MCF 10A (cell line): ENCODE measurements at regions not wholly inside any gene's neighbourhood (a gene's known extent, or its start where the extent isn't known, plus 50 kb on each side); places are given as distances from the start of the nearest gene placed in this dataset.

ENCODE experiments used
- BruUV-seq: library from RNA; stranded (reverse); fragments of 400-500 nt; replicated peaks from 2 replicates; lab custom pipeline; 2021; lab: Mats Ljungman, UMichigan
- CTCF ChIA-PET: fragments of 300-600 bp; sonication (Branson Sonifier 250); formaldehyde crosslinking; extraction: SDS; loops from one replicate; lab custom pipeline; 2021; ENCODE audit warnings: antibody characterized with exemption, inconsistent platforms; lab: Yijun Ruan, JAX
- POLR2A ChIA-PET: fragments of 300-600, 350-650 bp; sonication (Branson Sonifier 250); formaldehyde crosslinking; extraction: SDS; loops from one replicate; lab custom pipeline; 2020; ENCODE audit warnings: antibody characterized with exemption, inconsistent platforms; lab: Yijun Ruan, JAX
- DNase-seq: peaks from one replicate; pipeline ENCODE4 v3.0.0-alpha.2; 2018; ENCODE audit not compliant: unreplicated experiment
- H3K27ac Mint-ChIP-seq: one replicate; pipeline ENCODE4 v1.8.0; 2022; ENCODE audit warnings: mild to moderate bottlenecking, low read depth, mixed read lengths; ENCODE audit not compliant: unreplicated experiment
- H3K27me3 Mint-ChIP-seq: one replicate; pipeline ENCODE4 v1.8.0; 2022; ENCODE audit warnings: mixed read lengths; ENCODE audit not compliant: insufficient read depth, unreplicated experiment
- H3K36me3 Mint-ChIP-seq: one replicate; pipeline ENCODE4 v1.8.0; 2022; ENCODE audit warnings: mild to moderate bottlenecking, moderate library complexity, mixed read lengths; ENCODE audit not compliant: insufficient read depth, unreplicated experiment
- H3K4me1 Mint-ChIP-seq: one replicate; pipeline ENCODE4 v1.8.0; 2022; ENCODE audit warnings: mixed read lengths; ENCODE audit not compliant: insufficient read depth, unreplicated experiment
- H3K4me3 Mint-ChIP-seq: one replicate; pipeline ENCODE4 v1.8.0; 2022; ENCODE audit warnings: mild to moderate bottlenecking, moderate library complexity, mixed read lengths; ENCODE audit not compliant: unreplicated experiment
- H3K9me3 Mint-ChIP-seq: one replicate; pipeline ENCODE4 v1.8.0; 2022; ENCODE audit warnings: mixed read lengths; ENCODE audit not compliant: unreplicated experiment
- intact Hi-C: fragments of 100-400 bp; cut with micrococcal nuclease; formaldehyde crosslinking; loops from 2 replicates; pipeline ENCODE4 v1.14.1; 2022
- TF ChIP-seq, protein P1 (sequence below): fragments of 200-600 bp; IDR thresholded peaks from one replicate; pipeline ENCODE4 v1.8.0; 2022; ENCODE audit warnings: antibody characterized with exemption, mild to moderate bottlenecking; ENCODE audit not compliant: unreplicated experiment

DNA sequence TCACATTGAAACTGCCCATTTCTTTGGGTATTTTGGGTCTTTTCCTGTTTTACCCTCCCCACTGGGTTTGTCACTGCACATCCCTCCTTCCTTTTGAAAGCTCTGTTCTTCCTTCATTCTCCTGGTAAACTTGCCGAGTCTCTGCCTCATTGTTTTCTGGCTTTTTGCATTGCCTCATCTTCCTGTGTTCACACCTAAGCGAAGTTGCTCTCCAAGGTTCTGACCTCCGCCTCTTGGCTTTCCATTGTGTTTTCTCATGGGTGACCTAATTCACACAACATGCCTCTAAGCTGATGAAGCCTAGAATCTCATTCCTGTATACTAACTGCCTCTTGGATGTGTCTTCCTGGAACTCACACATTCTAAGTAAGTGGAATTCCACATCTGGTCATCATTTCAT, 1096.1 kb upstream of the EEF2KMT start:
- Mint-ChIP-seq H3K36me3 (no peaks in the 10 kb centered on the region), H3K27ac (no peak overlapping the region), H3K27me3 (no peaks in the 10 kb centered on the region), H3K4me1 (no peaks in the 10 kb centered on the region), H3K9me3 (peaks cover 52% of the 10 kb centered on the region), H3K4me3 (no peak overlapping the region)
- intact Hi-C loops, result no loop called here
- no TSS peak for BruUV-seq
- ChIA-PET POLR2A (no interaction called here), CTCF (no interaction called here)
- no peak for DNase-seq
- TF ChIP-seq, protein P1, sequence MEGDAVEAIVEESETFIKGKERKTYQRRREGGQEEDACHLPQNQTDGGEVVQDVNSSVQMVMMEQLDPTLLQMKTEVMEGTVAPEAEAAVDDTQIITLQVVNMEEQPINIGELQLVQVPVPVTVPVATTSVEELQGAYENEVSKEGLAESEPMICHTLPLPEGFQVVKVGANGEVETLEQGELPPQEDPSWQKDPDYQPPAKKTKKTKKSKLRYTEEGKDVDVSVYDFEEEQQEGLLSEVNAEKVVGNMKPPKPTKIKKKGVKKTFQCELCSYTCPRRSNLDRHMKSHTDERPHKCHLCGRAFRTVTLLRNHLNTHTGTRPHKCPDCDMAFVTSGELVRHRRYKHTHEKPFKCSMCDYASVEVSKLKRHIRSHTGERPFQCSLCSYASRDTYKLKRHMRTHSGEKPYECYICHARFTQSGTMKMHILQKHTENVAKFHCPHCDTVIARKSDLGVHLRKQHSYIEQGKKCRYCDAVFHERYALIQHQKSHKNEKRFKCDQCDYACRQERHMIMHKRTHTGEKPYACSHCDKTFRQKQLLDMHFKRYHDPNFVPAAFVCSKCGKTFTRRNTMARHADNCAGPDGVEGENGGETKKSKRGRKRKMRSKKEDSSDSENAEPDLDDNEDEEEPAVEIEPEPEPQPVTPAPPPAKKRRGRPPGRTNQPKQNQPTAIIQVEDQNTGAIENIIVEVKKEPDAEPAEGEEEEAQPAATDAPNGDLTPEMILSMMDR, result no peak

DNA sequence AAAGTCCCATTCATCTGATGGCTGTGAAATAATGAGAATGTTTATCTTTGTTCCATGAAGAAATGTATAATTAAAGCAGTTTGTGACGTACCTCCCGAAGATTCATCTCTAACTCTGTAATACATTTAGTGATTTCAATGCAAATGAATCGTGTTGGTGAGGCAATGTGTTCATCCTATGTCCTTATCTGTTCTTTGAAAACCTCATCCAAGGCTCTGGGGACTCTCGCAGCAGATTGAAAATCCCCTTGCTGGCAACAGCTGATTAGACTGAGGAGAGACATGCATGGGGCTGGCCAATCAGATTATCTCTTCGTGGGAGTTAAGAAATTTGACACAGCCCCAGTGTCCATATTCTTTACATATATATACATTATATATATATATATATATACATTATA, 1095.4 kb upstream of the EEF2KMT start:
- no TSS peak for BruUV-seq
- H3K4me3 Mint-ChIP-seq, result no peak overlapping the region
- TF ChIP-seq, protein P1, result no peak
- no peaks in the 10 kb centered on the region for H3K4me1 Mint-ChIP-seq
- no peak overlapping the region for H3K27ac Mint-ChIP-seq
- ChIA-PET CTCF (no interaction called here), POLR2A (no interaction called here)
- DNase-seq, result no peak
- intact Hi-C loops, result no loop called here
- H3K36me3 Mint-ChIP-seq, result no peaks in the 10 kb centered on the region
- peaks cover 52% of the 10 kb centered on the region for H3K9me3 Mint-ChIP-seq
- no peaks in the 10 kb centered on the region for H3K27me3 Mint-ChIP-seq

DNA sequence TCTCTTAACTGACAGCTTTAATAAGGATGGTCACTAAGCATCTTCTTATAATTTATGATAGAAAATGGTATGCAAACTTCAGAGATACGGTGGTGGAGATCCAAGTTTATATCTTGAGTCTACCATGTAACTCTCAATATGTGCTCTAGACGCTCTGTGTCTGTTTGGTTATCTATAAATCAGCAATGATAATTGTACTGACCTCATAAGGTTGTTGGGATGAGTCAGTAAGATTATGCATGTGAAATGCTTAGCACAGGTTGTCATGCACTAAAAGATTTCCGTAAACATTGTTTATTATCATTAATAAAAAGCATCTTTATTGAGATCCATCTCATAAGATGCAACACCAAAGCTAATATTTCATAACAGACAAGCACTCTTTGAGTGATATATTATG, 1094.9 kb upstream of the EEF2KMT start:
- DNase-seq, result no peak
- H3K4me1 Mint-ChIP-seq, result no peaks in the 10 kb centered on the region
- peaks cover 52% of the 10 kb centered on the region for H3K9me3 Mint-ChIP-seq
- intact Hi-C loops, result no loop called here
- no peaks in the 10 kb centered on the region for H3K36me3 Mint-ChIP-seq
- CTCF ChIA-PET, result no interaction called here
- POLR2A ChIA-PET, result no interaction called here
- no peak overlapping the region for H3K27ac Mint-ChIP-seq
- BruUV-seq, result no TSS peak
- H3K4me3 Mint-ChIP-seq, result no peak overlapping the region
- TF ChIP-seq, protein P1, result no peak
- H3K27me3 Mint-ChIP-seq, result no peaks in the 10 kb centered on the region

DNA sequence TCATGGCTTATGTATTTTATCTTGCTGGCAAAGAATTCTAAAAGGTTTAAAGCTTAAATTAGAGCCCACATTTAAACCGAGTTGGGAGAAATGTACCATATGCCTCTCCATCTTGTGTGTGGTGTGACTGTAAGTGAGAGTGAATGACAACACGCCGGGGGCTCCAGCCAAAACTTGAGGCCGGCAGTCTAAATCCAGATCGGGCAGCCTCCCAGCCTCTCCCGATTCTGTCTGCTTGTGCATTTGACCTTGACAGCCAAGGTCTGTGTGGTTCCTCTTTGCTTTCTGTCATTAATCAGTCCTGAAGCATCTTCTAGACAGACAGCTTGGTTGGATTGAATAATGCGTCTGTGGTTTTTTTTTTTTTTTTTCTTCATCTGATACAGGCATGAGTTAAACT, 1093.2 kb upstream of the EEF2KMT start:
- TF ChIP-seq, protein P1, result no peak
- intact Hi-C loops, result no loop called here
- no peak for DNase-seq
- Mint-ChIP-seq H3K9me3 (peaks cover 41% of the 10 kb centered on the region), H3K4me1 (no peaks in the 10 kb centered on the region), H3K27ac (no peak overlapping the region), H3K4me3 (no peak overlapping the region), H3K27me3 (no peaks in the 10 kb centered on the region), H3K36me3 (no peaks in the 10 kb centered on the region)
- ChIA-PET CTCF (no interaction called here), POLR2A (no interaction called here)
- BruUV-seq, result no TSS peak
